ENCODE measurements at regions not wholly inside any gene's neighbourhood (a gene's known extent, or its start where the extent isn't known, plus 50 kb on each side); places are given as distances from the start of the nearest gene placed in this dataset.

DNA sequence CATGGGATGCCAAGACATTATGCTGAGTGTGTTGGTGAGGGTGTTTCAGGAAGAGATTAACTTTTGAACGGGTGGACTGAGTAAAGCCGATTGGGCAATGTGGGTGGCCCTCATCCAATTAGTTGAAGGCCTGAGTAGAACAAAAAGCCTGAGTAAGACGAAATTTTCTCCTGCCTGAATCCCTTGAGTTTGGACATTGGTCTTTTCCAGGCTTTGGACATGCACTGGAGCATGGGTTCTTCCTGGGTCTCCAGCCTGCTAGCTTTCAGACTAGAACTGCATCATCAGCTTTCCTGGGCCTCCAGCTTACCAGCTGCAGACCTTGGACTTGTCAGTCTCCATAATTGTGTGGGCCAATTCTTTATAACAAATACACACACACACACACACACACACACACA lies 63.6 kb downstream of the NIBAN1 start:
- TF ChIP-seq, protein P1, sequence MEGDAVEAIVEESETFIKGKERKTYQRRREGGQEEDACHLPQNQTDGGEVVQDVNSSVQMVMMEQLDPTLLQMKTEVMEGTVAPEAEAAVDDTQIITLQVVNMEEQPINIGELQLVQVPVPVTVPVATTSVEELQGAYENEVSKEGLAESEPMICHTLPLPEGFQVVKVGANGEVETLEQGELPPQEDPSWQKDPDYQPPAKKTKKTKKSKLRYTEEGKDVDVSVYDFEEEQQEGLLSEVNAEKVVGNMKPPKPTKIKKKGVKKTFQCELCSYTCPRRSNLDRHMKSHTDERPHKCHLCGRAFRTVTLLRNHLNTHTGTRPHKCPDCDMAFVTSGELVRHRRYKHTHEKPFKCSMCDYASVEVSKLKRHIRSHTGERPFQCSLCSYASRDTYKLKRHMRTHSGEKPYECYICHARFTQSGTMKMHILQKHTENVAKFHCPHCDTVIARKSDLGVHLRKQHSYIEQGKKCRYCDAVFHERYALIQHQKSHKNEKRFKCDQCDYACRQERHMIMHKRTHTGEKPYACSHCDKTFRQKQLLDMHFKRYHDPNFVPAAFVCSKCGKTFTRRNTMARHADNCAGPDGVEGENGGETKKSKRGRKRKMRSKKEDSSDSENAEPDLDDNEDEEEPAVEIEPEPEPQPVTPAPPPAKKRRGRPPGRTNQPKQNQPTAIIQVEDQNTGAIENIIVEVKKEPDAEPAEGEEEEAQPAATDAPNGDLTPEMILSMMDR (IDR thresholded peaks at IDR 0.05), result no peak
- no peak for TF ChIP-seq POLR2A (IDR thresholded peaks at IDR 0.05)

Measured in uterus (tissue), 2 donors.